ENCODE measurements at regions not wholly inside any gene's neighbourhood (a gene's known extent, or its start where the extent isn't known, plus 50 kb on each side); places are given as distances from the start of the nearest gene placed in this dataset.

DNA sequence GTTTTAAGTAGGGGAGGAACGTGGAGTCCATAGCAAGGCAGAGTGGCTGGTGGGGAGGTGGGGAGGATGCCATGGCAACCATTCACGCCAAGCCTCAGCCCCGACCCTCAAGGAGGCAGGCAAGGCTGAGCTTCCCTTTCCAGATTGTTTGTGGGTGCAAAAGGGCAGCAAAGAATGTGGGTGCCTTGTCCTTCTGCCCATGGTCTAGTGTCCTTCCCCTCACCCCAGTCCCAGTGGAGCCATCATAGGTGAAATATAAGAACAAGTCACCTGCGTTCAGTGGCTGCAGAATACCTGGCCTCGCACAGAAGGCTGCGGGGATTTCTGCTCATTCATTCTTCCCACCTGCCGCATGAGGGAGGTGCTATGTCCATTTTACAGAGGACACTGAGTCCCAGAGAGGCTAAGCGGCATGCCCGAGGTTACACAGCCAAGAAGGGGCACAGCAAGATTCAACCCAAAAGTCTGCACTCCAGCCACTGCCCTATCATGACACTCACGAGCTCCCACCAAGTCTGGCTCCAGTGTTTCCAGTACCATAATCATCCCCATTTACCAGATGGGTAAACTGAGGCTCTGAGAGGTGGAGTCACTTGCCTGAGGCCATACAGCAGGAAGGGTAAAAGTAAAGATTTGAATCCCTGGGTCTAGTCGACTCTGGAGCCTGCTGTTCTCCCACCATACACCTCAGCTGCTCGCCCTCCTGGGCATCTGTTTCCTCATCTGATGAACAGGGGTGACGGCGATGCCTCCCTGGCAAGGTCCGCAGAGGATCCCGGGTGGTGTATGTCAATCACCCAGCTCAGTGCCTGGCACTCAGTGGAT lies 100.8 kb downstream of the CEBPB start:
- no peak for DNase-seq (ENCODE audit: extremely low read depth, low read depth)
- TF ChIP-seq, protein P1, sequence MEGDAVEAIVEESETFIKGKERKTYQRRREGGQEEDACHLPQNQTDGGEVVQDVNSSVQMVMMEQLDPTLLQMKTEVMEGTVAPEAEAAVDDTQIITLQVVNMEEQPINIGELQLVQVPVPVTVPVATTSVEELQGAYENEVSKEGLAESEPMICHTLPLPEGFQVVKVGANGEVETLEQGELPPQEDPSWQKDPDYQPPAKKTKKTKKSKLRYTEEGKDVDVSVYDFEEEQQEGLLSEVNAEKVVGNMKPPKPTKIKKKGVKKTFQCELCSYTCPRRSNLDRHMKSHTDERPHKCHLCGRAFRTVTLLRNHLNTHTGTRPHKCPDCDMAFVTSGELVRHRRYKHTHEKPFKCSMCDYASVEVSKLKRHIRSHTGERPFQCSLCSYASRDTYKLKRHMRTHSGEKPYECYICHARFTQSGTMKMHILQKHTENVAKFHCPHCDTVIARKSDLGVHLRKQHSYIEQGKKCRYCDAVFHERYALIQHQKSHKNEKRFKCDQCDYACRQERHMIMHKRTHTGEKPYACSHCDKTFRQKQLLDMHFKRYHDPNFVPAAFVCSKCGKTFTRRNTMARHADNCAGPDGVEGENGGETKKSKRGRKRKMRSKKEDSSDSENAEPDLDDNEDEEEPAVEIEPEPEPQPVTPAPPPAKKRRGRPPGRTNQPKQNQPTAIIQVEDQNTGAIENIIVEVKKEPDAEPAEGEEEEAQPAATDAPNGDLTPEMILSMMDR (IDR thresholded peaks at IDR 0.05; ENCODE audit: low read depth, low read length) = no peak

DNA sequence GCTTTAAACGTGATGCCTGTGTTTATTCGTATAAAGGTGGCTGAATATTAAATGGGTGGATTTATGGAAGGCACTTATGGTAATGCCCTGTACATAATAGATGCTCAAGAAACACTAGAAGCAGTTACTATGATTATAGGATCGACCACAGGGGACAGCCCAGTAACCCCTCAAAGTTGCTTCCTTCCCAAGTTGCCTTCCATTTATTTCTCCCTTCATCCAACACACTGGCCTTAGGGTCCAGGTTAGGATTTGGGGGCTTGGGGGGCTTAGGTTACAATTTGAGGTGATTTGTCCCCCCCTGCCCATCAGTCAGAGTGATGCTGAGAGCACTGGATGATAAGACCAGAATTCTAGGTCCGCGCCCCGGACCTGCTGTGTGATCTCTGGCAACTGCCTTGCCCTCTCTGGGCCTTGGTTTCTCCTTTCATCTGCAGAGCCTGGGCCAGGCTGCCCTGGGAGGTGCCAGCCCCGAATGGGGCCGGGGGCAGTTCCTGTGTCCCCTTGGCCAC lies 101.5 kb downstream of the CEBPB start:
- DNase-seq (ENCODE audit: extremely low read depth, low read depth) = no peak
- TF ChIP-seq, protein P1 (IDR thresholded peaks at IDR 0.05; ENCODE audit: low read depth, low read length) = no peak

DNA sequence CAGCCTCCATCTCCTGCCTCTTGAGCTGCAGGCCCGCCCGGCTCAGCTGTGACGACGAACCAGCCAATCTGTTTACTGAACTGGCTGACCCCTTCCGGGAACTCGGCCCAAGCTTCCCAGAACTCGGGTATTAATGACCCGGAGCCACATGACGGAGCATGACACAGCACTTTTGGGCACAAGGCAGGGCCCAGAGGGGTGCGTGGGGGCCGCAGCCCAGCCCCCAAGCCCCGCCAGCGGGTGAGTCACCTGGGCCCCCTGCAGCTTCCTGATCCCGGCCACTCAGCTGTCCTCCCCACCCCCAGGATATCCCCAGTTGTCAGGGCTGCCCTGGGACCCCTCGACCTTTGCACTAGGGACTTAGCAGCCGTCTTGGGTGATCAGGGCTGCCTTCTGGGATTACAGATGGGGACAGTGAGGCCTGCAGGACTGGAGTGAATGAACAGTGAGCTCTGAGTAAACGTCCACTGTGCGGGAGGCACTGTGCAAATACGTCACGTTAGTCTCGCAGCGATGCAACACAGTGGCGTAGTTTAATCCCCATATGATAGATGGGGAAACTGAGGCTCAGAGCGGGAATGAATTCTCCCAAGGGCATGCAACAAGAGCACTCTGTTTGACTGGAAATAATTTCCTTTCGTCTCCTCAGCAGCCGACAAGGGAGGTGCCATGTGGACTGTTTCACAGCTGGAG lies 102.1 kb downstream of the CEBPB start:
- TF ChIP-seq, protein P1 (IDR thresholded peaks at IDR 0.05; ENCODE audit: low read depth, low read length) = no peak
- peak; percentile 97 for DNase-seq (ENCODE audit: extremely low read depth, low read depth)

DNA sequence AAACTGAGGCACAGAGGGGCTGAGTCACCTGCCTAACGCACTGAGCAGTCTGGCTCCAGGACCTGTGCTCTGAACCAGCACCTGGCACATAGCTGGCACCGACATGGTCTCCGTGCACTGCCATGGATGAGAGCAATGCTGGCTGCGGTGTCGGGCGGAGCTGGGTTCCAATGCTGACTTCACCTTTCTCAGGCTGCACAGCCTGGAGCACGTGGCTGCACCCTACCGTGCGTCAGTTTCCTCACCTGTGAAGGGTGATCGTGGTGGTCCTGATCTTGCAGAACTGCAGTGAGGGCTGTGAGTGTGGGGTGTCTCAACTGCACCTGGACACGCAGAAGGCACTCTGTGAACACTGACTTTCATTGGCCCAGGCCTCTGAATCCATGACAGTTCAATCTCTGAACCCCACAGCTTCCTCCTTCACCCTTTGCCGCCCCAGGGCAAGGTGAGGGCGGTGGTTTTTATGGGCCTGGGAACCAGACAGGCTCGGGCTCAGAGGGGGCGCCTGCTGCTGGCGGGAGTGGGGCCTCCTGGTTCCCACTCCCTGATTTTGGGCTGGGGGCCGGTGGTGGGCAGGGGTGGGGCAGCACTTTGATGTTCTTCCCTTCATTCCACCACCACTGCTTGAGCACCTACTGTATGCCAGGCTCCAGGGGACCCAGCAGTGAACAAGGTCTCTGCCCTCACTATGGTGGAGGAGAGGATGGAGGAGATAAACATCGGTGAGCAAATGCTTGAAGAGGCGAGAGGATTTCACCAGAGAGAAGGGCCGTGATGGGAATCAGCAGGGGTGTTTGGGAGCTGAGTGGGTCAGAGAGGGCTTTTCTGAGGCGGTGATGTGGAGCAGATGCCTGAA lies 102.9 kb downstream of the CEBPB start:
- TF ChIP-seq, protein P1 (IDR thresholded peaks at IDR 0.05; ENCODE audit: low read depth, low read length) = no peak
- DNase-seq (ENCODE audit: extremely low read depth, low read depth) = no peak

DNA sequence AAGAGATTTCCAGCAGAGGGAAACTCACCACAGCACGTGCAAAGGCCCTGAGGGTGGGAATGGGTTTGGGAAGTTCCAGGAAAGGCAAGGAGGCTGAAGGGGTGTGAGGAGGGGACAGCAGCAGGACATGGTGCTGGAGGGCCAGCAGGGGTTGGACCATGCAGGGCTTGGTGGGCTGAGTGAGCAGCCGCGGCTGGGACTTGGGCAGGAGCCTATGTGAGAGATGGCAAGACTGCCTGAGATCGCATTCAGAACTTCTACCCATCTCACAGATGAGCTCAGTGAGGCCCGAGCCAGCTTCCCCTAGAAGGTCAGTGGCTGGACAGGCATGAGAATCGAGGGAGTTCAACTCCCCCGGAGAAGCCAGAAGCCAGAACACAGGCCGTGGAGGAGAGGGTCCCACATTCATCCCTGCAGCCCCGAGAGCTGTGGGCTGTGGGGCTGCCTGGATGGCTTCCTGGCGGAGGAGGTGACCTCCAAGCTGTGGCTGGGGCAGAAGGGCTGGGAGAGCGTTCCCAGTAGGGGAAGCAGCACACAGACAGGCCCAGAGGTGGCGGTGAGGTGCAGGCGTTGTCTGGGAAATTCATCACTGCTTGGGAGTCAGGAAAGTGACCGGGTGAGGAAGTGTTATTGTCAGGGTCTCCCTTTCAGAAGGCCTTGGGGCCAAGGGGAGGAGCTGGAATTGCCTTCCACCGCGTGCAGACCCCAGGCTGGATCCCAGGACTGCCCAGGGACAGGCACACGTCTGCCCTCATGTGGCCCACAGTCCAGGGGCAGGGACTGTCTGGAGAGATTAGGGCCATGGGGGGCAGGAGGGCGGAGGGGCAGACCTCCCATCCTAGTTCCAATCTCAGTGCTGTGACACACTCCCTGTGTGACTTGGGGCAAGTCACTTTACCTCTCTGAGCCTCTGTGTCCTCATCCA lies 103.8 kb downstream of the CEBPB start:
- no peak for DNase-seq (ENCODE audit: extremely low read depth, low read depth)
- TF ChIP-seq, protein P1 (IDR thresholded peaks at IDR 0.05; ENCODE audit: low read depth, low read length) = no peak; the same call in 1 of the 2 replicates

DNA sequence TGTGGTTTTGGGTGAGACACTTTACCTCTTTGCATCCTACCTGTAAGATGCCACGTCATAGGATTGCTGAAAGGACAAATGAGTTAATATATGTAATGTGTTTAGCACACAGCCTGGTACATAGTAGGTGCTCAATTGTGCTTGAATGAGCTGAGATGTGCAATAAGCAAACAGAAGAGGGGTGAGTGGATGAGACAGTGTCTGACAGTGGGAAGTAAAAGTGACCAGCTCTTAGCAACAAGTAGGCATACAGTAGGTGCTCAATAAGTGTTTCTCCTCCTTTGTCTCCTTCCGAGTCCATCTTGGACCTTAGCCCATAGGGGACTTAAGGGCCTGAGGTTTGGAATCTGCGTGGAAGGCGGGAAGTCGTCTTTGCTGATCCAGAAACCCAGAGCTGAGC lies 104.7 kb downstream of the CEBPB start:
- DNase-seq (ENCODE audit: extremely low read depth, low read depth) = no peak
- TF ChIP-seq, protein P1 (IDR thresholded peaks at IDR 0.05; ENCODE audit: low read depth, low read length) = no peak
